Prostate gland (tissue), 2 donors: ENCODE measurements at regions not wholly inside any gene's neighbourhood (a gene's known extent, or its start where the extent isn't known, plus 50 kb on each side); places are given as distances from the start of the nearest gene placed in this dataset.

Source experiments
- DNase-seq: peaks from one replicate; pipeline ENCODE4 v3.0.0-alpha.2; 2019; ENCODE audit warnings: low spot score
- H3K27ac ChIP-seq, 2 donors: fragments of 200-600 bp; sonication (generic); 2 replicates each; pipeline ENCODE4 v1.5.1; 2017 to 2019
- H3K27me3 ChIP-seq: fragments of 200-600 bp; sonication (generic); replicated peaks from 2 replicates; pipeline ENCODE4 v1.5.1; 2019; ENCODE audit not compliant: insufficient read depth
- H3K36me3 ChIP-seq, 2 donors: fragments of 200-600 bp; sonication (generic); 1 replicate in 1 of 2; 2 replicates in 1 of 2; pipeline versions ENCODE4 v1.5.1 to v1.8.1; 2017 to 2019
- H3K4me1 ChIP-seq: fragments of 200-600 bp; sonication (generic); replicated peaks from 2 replicates; pipeline ENCODE4 v1.5.1; 2019
- H3K4me3 ChIP-seq, 2 donors: fragments of 200-600 bp; sonication (generic); 2 replicates each; pipeline ENCODE4 v1.5.1; 2017 to 2019
- H3K9me3 ChIP-seq: fragments of 200-600 bp; sonication (generic); 2 replicates; pipeline ENCODE4 v1.5.1; 2017
- POLR2A ChIP-seq: fragments of 450-650 bp; IDR thresholded peaks from one replicate; pipeline ENCODE4 v1.6.1; 2016; ENCODE audit warnings: antibody characterized with exemption, mild to moderate bottlenecking
- POLR2AphosphoS5 ChIP-seq: sonication (generic); formaldehyde crosslinking; IDR thresholded peaks from one replicate; pipeline ENCODE4 v1.6.1; 2017; ENCODE audit warnings: antibody characterized with exemption
- WGBS: methylation state at CpG from one replicate; pipeline ENCODE4 v1.1.5; 2018; 5-methylcytosine and 5-hydroxymethylcytosine counted together
- intact Hi-C: fragments of 100-400 bp; cut with DNase I; formaldehyde crosslinking; loops from one replicate; pipeline ENCODE4 v1.14.2; 2022
- TF ChIP-seq, protein P1 (sequence below), 4 experiments: fragments of 200-600 bp in 2 of 4; fragments of 450-650 bp in 2 of 4; sonication (generic) in 2 of 4; IDR thresholded peaks; 1 replicate in 3 of 4; 2 replicates in 1 of 4; pipeline ENCODE4 v1.5.1; 2016 to 2019; ENCODE audit warnings: antibody characterized with exemption in 4 of 4, mild to moderate bottlenecking in 2 of 4, moderate library complexity in 2 of 4

GRCh38 chr6:90406142-90406794, 109.6 kb upstream of the BACH2 start:
- TF ChIP-seq, protein P1, sequence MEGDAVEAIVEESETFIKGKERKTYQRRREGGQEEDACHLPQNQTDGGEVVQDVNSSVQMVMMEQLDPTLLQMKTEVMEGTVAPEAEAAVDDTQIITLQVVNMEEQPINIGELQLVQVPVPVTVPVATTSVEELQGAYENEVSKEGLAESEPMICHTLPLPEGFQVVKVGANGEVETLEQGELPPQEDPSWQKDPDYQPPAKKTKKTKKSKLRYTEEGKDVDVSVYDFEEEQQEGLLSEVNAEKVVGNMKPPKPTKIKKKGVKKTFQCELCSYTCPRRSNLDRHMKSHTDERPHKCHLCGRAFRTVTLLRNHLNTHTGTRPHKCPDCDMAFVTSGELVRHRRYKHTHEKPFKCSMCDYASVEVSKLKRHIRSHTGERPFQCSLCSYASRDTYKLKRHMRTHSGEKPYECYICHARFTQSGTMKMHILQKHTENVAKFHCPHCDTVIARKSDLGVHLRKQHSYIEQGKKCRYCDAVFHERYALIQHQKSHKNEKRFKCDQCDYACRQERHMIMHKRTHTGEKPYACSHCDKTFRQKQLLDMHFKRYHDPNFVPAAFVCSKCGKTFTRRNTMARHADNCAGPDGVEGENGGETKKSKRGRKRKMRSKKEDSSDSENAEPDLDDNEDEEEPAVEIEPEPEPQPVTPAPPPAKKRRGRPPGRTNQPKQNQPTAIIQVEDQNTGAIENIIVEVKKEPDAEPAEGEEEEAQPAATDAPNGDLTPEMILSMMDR (IDR thresholded peaks at IDR 0.05): no peak
- TF ChIP-seq POLR2AphosphoS5 (no peak), POLR2A (no peak)
- Histone ChIP-seq H3K27ac (no peak overlapping the region), H3K27me3 (no peaks in the 10 kb centered on the region), H3K36me3 (no peaks in the 10 kb centered on the region), H3K4me1 (no peaks in the 10 kb centered on the region), H3K4me3 (no peak overlapping the region), H3K9me3 (no peaks in the 10 kb centered on the region)
- intact Hi-C loops: no loop called here
- DNase-seq: no peak
- WGBS: 88% methylated on average over 6 of the region's 6 CpGs

GRCh38 chr6:90403489-90404381, 107.1 kb upstream of the BACH2 start:
- no peak for TF ChIP-seq POLR2A
- TF ChIP-seq, protein P1 (IDR thresholded peaks at IDR 0.05): no peak
- 49% methylated on average over 18 of the region's 18 CpGs for WGBS

DNA sequence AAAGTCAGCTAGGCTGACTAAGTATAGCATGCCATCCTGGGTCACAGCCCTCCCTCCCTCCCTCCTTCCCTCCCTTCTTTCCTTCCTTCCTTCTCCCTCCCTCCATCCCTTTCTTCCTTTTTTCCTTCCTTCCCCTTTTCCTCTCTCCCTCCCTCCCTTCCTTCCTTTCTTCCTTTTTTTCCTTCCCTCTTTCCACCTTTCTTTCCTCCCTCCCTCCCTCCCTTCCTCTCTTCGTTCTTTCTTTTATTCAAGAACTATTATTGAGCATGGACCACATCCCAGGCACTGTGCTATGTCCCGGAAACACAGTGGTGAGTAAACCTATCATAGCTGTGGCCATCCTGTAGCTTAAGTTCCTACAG, 106.2 kb upstream of the BACH2 start:
- DNase-seq: no peak
- H3K36me3 ChIP-seq: no peaks in the 10 kb centered on the region
- H3K4me3 ChIP-seq: no peak overlapping the region
- TF ChIP-seq, protein P1 (IDR thresholded peaks at IDR 0.05): no peak
- TF ChIP-seq POLR2AphosphoS5 (no peak), POLR2A (no peak)
- intact Hi-C loops: no loop called here
- no peaks in the 10 kb centered on the region for H3K4me1 ChIP-seq
- H3K27ac ChIP-seq: no peak overlapping the region
- no peaks in the 10 kb centered on the region for H3K27me3 ChIP-seq
- no peaks in the 10 kb centered on the region for H3K9me3 ChIP-seq
- WGBS: 87% methylated on average over 2 of the region's 2 CpGs

More at GRCh38 chr6:90403489-90404381, 107.1 kb upstream of the BACH2 start:
- Histone ChIP-seq H3K36me3 (no peaks in the 10 kb centered on the region), H3K27me3 (no peaks in the 10 kb centered on the region), H3K27ac (no peak overlapping the region), H3K4me1 (no peaks in the 10 kb centered on the region), H3K9me3 (no peaks in the 10 kb centered on the region), H3K4me3 (no peak overlapping the region)
- intact Hi-C loops: no loop called here
- DNase-seq: no peak

GRCh38 chr6:90401933-90402830, 105.5 kb upstream of the BACH2 start:
- Histone ChIP-seq H3K36me3 (no peaks in the 10 kb centered on the region), H3K27me3 (no peaks in the 10 kb centered on the region), H3K4me1 (no peaks in the 10 kb centered on the region), H3K4me3 (no peak overlapping the region), H3K27ac (no peak overlapping the region), H3K9me3 (no peaks in the 10 kb centered on the region)
- 91% methylated on average over 10 of the region's 10 CpGs for WGBS
- no peak for DNase-seq
- intact Hi-C loops: no loop called here
- TF ChIP-seq, protein P1 (IDR thresholded peaks at IDR 0.05): no peak
- TF ChIP-seq POLR2AphosphoS5 (no peak), POLR2A (no peak)
